SK-N-SH (cell line): ENCODE measurements at regions not wholly inside any gene's neighbourhood (a gene's known extent, or its start where the extent isn't known, plus 50 kb on each side); places are given as distances from the start of the nearest gene placed in this dataset.

Experiments used
- CTCF ChIA-PET: fragments of 300-600, 350-600 bp; formaldehyde crosslinking; extraction: SDS; loops from one replicate; lab custom pipeline; 2021; lab: Yijun Ruan, JAX
- POLR2A ChIA-PET: fragments of 350-600 bp; sonication (Branson Sonifier 250); formaldehyde crosslinking; extraction: SDS; loops from one replicate; lab custom pipeline; 2020; ENCODE audit warnings: antibody characterized with exemption, inconsistent platforms; lab: Yijun Ruan, JAX
- DNase-seq: peaks from one replicate; pipeline ENCODE4 v3.0.0; 2012
- H2AFZ ChIP-seq: fragments of 200-600 bp; sonication (generic); 2 replicates; pipeline ENCODE4 v1.8.1; 2016; ENCODE audit warnings: antibody characterized with exemption, mild to moderate bottlenecking, low read depth
- H3F3A ChIP-seq: fragments of 200-600 bp; sonication (generic); replicated peaks from 2 replicates; pipeline ENCODE3; 2016; ENCODE audit warnings: antibody characterized with exemption, mild to moderate bottlenecking; ENCODE audit not compliant: insufficient read depth
- H3K27ac ChIP-seq, 2 experiments: fragments of 200-500 bp in 1 of 2; fragments of 200-600 bp in 1 of 2; sonication (Bioruptor generic) in 1 of 2; sonication (generic), shearing (Covaris generic) in 1 of 2; 2 replicates each; pipeline versions ENCODE4 v1.5.1 to v1.6.1; 2014 to 2016; ENCODE audit warnings: low read depth in 2 of 2, inconsistent platforms in 1 of 2, low read length in 1 of 2, mild to moderate bottlenecking in 1 of 2, mixed read lengths in 1 of 2
- H3K27me3 ChIP-seq: fragments of 200-600 bp; sonication (generic), shearing (Covaris generic); 2 replicates; pipeline ENCODE4 v1.6.1; 2016; ENCODE audit warnings: mixed run types; ENCODE audit not compliant: insufficient read depth
- H3K36me3 ChIP-seq, 2 experiments: fragments of 200-500 bp in 1 of 2; fragments of 200-600 bp in 1 of 2; sonication (Bioruptor generic) in 1 of 2; sonication (generic) in 1 of 2; replicated peaks in 1 of 2; 2 replicates each; pipeline versions ENCODE3 to v1.5.1; 2014 to 2016; ENCODE audit warnings: low read length in 1 of 2, mild to moderate bottlenecking in 1 of 2; ENCODE audit not compliant: insufficient read depth in 2 of 2, control insufficient read depth in 1 of 2
- H3K4me1 ChIP-seq, 2 experiments: fragments of 200-500 bp in 1 of 2; fragments of 200-600 bp in 1 of 2; sonication (Bioruptor generic) in 1 of 2; sonication (generic), shearing (Covaris generic) in 1 of 2; 2 replicates each; pipeline versions ENCODE4 v1.5.1 to v1.6.1; 2014 to 2016; ENCODE audit warnings: low read depth in 1 of 2, low read length in 1 of 2, mixed run types in 1 of 2; ENCODE audit not compliant: insufficient read depth in 2 of 2, control insufficient read depth in 1 of 2
- H3K4me2 ChIP-seq: fragments of 200-600 bp; sonication (generic), shearing (Covaris generic); 2 replicates; pipeline ENCODE4 v1.6.1; 2017; ENCODE audit warnings: mixed run types
- H3K4me3 ChIP-seq, 2 experiments: fragments of 200-500 bp in 1 of 2; fragments of 200-600 bp in 1 of 2; sonication (Bioruptor generic) in 1 of 2; sonication (generic), shearing (Covaris generic) in 1 of 2; 2 replicates each; pipeline versions ENCODE4 v1.5.1 to v1.8.1; 2014 to 2016; ENCODE audit warnings: low read depth in 2 of 2, inconsistent platforms in 1 of 2, low read length in 1 of 2, mild to moderate bottlenecking in 1 of 2, mixed read lengths in 1 of 2, moderate library complexity in 1 of 2
- H3K79me2 ChIP-seq: fragments of 200-600 bp; sonication (generic); 2 replicates; pipeline ENCODE4 v1.8.1; 2017; ENCODE audit warnings: mild to moderate bottlenecking; ENCODE audit not compliant: insufficient read depth
- H3K9ac ChIP-seq: fragments of 200-600 bp; sonication (generic); 2 replicates; pipeline ENCODE4 v1.6.1; 2017; ENCODE audit warnings: mixed run types
- H3K9me2 ChIP-seq: fragments of 200-600 bp; sonication (generic); 2 replicates; pipeline ENCODE4 v1.6.1; 2017; ENCODE audit warnings: mixed run types
- H3K9me3 ChIP-seq: fragments of 200-600 bp; sonication (generic); 2 replicates; pipeline ENCODE4 v1.6.1; 2017; ENCODE audit warnings: mixed run types, mild to moderate bottlenecking, moderate library complexity
- H4K20me1 ChIP-seq: fragments of 200-600 bp; sonication (generic); 2 replicates; pipeline ENCODE4 v1.6.1; 2017; ENCODE audit warnings: mild to moderate bottlenecking, mixed run types; ENCODE audit not compliant: insufficient read depth
- EP300 ChIP-seq, 2 experiments: IDR thresholded peaks; 2 replicates each; pipeline versions ENCODE4 v1.4.0 to v1.6.1; 2012; ENCODE audit warnings: borderline replicate concordance in 1 of 2, low read depth in 1 of 2, low read length in 1 of 2
- EZH2phosphoT487 ChIP-seq: fragments of 200-600 bp; sonication (generic); IDR thresholded peaks from 2 replicates; pipeline ENCODE4 v1.6.1; 2017; ENCODE audit warnings: low read depth, mixed run types, mild to moderate bottlenecking, antibody characterized with exemption, moderate library complexity, borderline replicate concordance
- FOSL2 ChIP-seq: IDR thresholded peaks from 2 replicates; pipeline ENCODE4 v1.4.0; 2012; ENCODE audit warnings: low read depth, mild to moderate bottlenecking, moderate library complexity, borderline replicate concordance
- FOXJ3 ChIP-seq: sonication (generic); formaldehyde crosslinking; IDR thresholded peaks from 2 replicates; pipeline ENCODE4 v1.5.1; 2020; ENCODE audit warnings: mild to moderate bottlenecking, missing genetic modification reagents
- GABPA ChIP-seq: IDR thresholded peaks from 2 replicates; pipeline ENCODE4 v1.4.0; 2012; ENCODE audit warnings: low read depth, mild to moderate bottlenecking
- JUND ChIP-seq: IDR thresholded peaks from 2 replicates; pipeline ENCODE4 v1.4.0; 2012
- MEF2A ChIP-seq: IDR thresholded peaks from 2 replicates; pipeline ENCODE4 v1.4.0; 2012; ENCODE audit warnings: low read depth, borderline replicate concordance
- MXI1 ChIP-seq: IDR thresholded peaks from 2 replicates; pipeline ENCODE4 v1.6.1; 2012; ENCODE audit warnings: mild to moderate bottlenecking, low read depth, low read length, improper control_type of control experiment
- NFIC ChIP-seq: IDR thresholded peaks from 2 replicates; pipeline ENCODE4 v1.4.0; 2012; ENCODE audit warnings: borderline replicate concordance
- NRF1 ChIP-seq: IDR thresholded peaks from 2 replicates; pipeline ENCODE4 v1.6.1; 2012; ENCODE audit warnings: low read depth, mild to moderate bottlenecking, low read length
- RAD21 ChIP-seq: IDR thresholded peaks from 2 replicates; pipeline ENCODE4 v1.6.1; 2012; ENCODE audit warnings: mild to moderate bottlenecking, low read length
- RCOR1 ChIP-seq: fragments of 150-350 bp; IDR thresholded peaks from 2 replicates; pipeline ENCODE4 v1.6.1; 2017; ENCODE audit warnings: antibody characterized with exemption, low read length
- RXRA ChIP-seq: IDR thresholded peaks from 2 replicates; pipeline ENCODE4 v1.4.0; 2012; ENCODE audit warnings: low read depth, mild to moderate bottlenecking, borderline replicate concordance
- SMC3 ChIP-seq: IDR thresholded peaks from 2 replicates; pipeline ENCODE4 v1.6.1; 2012; ENCODE audit warnings: low read depth, low read length, improper control_type of control experiment
- TCF12 ChIP-seq: IDR thresholded peaks from 2 replicates; pipeline ENCODE4 v1.4.0; 2012
- TEAD4 ChIP-seq: IDR thresholded peaks from 2 replicates; pipeline ENCODE4 v1.4.0; 2012; ENCODE audit warnings: mild to moderate bottlenecking, borderline replicate concordance; ENCODE audit not compliant: insufficient read depth
- YY1 ChIP-seq: IDR thresholded peaks from 2 replicates; pipeline ENCODE4 v1.4.0; 2012; ENCODE audit warnings: low read depth, mild to moderate bottlenecking
- WGBS: methylation state at CpG from one replicate; pipeline ENCODE4 v1.1.6; 2017; ENCODE audit warnings: low lambda C conversion rate; 5-methylcytosine and 5-hydroxymethylcytosine counted together
- TF ChIP-seq, protein P1 (sequence below): IDR thresholded peaks from 2 replicates; pipeline ENCODE4; 2012
- TF ChIP-seq, protein P2 (sequence below): IDR thresholded peaks from 2 replicates; pipeline ENCODE4 v1.6.1; 2012; ENCODE audit warnings: mild to moderate bottlenecking, low read depth, low read length, moderate library complexity
- TF ChIP-seq, protein P3 (sequence below): IDR thresholded peaks from 2 replicates; pipeline ENCODE4 v1.4.0; 2012; ENCODE audit warnings: low read depth
- TF ChIP-seq, protein P4 (sequence below): IDR thresholded peaks from 2 replicates; pipeline ENCODE4 v1.4.0; 2012; ENCODE audit warnings: low read depth, borderline replicate concordance

DNA sequence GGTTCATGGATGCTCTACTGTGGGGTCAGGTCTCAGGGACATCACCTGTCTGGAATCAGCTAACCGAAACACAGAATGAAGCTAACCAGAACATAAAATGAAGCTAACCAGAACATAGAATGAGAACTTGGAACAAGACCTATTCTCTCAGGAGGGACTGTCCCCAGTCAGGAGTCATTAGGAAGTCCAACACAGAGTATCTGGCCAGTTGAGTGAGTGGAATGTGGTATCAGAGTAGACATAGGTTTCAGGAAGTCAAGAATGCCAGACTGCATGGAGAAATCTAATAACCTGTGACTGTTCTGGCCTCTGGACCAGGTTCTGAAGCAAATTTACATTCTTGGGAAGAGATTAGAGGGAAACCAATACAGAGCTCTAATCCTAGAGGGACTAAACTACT is 609.6 kb downstream of the PRELID2 start:
- no peak overlapping the region for H3K4me2 ChIP-seq
- POLR2A ChIA-PET = no interaction called here
- no peak overlapping the region for H3K4me3 ChIP-seq
- H3K9ac ChIP-seq = no peak overlapping the region
- no peak overlapping the region for H2AFZ ChIP-seq
- no peak for DNase-seq
- 46% methylated on average over 1 of the region's 1 CpG for WGBS
- H3F3A ChIP-seq = no peaks in the 10 kb centered on the region
- H4K20me1 ChIP-seq = no peaks in the 10 kb centered on the region
- TF ChIP-seq, protein P1, sequence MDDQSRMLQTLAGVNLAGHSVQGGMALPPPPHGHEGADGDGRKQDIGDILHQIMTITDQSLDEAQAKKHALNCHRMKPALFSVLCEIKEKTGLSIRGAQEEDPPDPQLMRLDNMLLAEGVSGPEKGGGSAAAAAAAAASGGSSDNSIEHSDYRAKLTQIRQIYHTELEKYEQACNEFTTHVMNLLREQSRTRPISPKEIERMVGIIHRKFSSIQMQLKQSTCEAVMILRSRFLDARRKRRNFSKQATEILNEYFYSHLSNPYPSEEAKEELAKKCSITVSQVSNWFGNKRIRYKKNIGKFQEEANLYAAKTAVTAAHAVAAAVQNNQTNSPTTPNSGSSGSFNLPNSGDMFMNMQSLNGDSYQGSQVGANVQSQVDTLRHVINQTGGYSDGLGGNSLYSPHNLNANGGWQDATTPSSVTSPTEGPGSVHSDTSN = no peak
- TF ChIP-seq GABPA = no peak
- TF ChIP-seq, protein P2, sequence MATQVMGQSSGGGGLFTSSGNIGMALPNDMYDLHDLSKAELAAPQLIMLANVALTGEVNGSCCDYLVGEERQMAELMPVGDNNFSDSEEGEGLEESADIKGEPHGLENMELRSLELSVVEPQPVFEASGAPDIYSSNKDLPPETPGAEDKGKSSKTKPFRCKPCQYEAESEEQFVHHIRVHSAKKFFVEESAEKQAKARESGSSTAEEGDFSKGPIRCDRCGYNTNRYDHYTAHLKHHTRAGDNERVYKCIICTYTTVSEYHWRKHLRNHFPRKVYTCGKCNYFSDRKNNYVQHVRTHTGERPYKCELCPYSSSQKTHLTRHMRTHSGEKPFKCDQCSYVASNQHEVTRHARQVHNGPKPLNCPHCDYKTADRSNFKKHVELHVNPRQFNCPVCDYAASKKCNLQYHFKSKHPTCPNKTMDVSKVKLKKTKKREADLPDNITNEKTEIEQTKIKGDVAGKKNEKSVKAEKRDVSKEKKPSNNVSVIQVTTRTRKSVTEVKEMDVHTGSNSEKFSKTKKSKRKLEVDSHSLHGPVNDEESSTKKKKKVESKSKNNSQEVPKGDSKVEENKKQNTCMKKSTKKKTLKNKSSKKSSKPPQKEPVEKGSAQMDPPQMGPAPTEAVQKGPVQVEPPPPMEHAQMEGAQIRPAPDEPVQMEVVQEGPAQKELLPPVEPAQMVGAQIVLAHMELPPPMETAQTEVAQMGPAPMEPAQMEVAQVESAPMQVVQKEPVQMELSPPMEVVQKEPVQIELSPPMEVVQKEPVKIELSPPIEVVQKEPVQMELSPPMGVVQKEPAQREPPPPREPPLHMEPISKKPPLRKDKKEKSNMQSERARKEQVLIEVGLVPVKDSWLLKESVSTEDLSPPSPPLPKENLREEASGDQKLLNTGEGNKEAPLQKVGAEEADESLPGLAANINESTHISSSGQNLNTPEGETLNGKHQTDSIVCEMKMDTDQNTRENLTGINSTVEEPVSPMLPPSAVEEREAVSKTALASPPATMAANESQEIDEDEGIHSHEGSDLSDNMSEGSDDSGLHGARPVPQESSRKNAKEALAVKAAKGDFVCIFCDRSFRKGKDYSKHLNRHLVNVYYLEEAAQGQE = no peak
- TF ChIP-seq MEF2A = no peak
- no peak for TF ChIP-seq MXI1
- no peak for TF ChIP-seq NRF1
- no peak for TF ChIP-seq JUND
- no peak for TF ChIP-seq EP300 (IDR thresholded peaks at IDR 0.05; ENCODE audit: borderline replicate concordance in 1 of 2, low read depth in 1 of 2, low read length in 1 of 2)
- no peak for TF ChIP-seq EZH2phosphoT487
- no peak for TF ChIP-seq RAD21
- TF ChIP-seq, protein P3, sequence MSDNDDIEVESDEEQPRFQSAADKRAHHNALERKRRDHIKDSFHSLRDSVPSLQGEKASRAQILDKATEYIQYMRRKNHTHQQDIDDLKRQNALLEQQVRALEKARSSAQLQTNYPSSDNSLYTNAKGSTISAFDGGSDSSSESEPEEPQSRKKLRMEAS = no peak
- no peak for TF ChIP-seq TEAD4
- H3K9me2 ChIP-seq = no peaks in the 10 kb centered on the region
- no peaks in the 10 kb centered on the region for H3K36me3 ChIP-seq
- CTCF ChIA-PET = interaction anchor here (1.2 to 1.3 kb wide), 2 partner anchors 10 to 13 kb away, joined by 3 to 4 read pairs; no protein-coding TSS in a partner anchor
- no peaks in the 10 kb centered on the region for H3K79me2 ChIP-seq
- no peak overlapping the region for H3K27ac ChIP-seq
- no peaks in the 10 kb centered on the region; a peak in 1 of 4 replicates for H3K4me1 ChIP-seq
- H3K9me3 ChIP-seq = no peaks in the 10 kb centered on the region
- no peaks in the 10 kb centered on the region for H3K27me3 ChIP-seq

DNA sequence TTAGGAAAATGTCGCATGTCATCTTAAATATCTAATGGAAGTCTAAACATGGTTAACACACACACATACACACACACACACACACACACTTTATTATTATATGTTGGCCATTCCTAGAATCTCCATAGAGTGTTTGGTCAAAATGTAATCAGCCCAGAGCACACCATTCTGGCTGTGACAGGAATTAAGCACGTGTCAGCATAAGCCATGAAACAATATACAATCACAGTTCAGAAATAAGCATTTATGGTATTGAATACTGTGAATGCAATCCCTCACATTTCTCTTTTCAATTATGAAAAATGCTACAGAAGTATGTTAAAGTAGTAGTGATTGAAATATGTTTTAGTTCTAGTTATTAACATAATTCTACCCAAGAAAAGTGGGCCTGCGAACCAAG is 611.6 kb downstream of the PRELID2 start:
- no peaks in the 10 kb centered on the region for H3K27me3 ChIP-seq
- ChIA-PET POLR2A (no interaction called here), CTCF (interaction anchor here (1.0 kb wide), 1 partner anchor 915 kb away, joined by 3 read pairs; no protein-coding TSS in a partner anchor)
- no peaks in the 10 kb centered on the region for H3K36me3 ChIP-seq
- no peaks in the 10 kb centered on the region for H4K20me1 ChIP-seq
- H3K4me3 ChIP-seq = no peak overlapping the region
- H3K79me2 ChIP-seq = no peaks in the 10 kb centered on the region
- peaks cover 0 to 3% of the 10 kb centered on the region in 2 experiments; a peak in 2 of 4 replicates for H3K4me1 ChIP-seq
- H3F3A ChIP-seq = no peaks in the 10 kb centered on the region
- no peaks in the 10 kb centered on the region for H3K9me2 ChIP-seq
- 54% methylated on average over 3 of the region's 3 CpGs for WGBS
- DNase-seq = no peak
- H3K9me3 ChIP-seq = no peaks in the 10 kb centered on the region
- H3K27ac ChIP-seq = no peak overlapping the region
- no peak overlapping the region for H3K4me2 ChIP-seq
- no peak overlapping the region for H2AFZ ChIP-seq
- no peak overlapping the region for H3K9ac ChIP-seq
- no peak for TF ChIP-seq MEF2A
- no peak for TF ChIP-seq JUND
- no peak for TF ChIP-seq TCF12
- TF ChIP-seq, protein P1 = no peak
- TF ChIP-seq NFIC = no peak
- no peak for TF ChIP-seq TEAD4
- no peak for TF ChIP-seq FOSL2
- TF ChIP-seq SMC3 = no peak
- TF ChIP-seq EZH2phosphoT487 = no peak
- TF ChIP-seq FOXJ3 = no peak
- TF ChIP-seq, protein P4, sequence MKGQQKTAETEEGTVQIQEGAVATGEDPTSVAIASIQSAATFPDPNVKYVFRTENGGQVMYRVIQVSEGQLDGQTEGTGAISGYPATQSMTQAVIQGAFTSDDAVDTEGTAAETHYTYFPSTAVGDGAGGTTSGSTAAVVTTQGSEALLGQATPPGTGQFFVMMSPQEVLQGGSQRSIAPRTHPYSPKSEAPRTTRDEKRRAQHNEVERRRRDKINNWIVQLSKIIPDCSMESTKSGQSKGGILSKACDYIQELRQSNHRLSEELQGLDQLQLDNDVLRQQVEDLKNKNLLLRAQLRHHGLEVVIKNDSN = no peak
- no peak for TF ChIP-seq RXRA
- no peak for TF ChIP-seq YY1
- TF ChIP-seq RCOR1 = no peak
